Motor neuron (in vitro differentiated cells): ENCODE measurements at regions not wholly inside any gene's neighbourhood (a gene's known extent, or its start where the extent isn't known, plus 50 kb on each side); places are given as distances from the start of the nearest gene placed in this dataset.
"Not testable (repeated sequence)": the region's sequence is repeated elsewhere in the genome, so short reads cannot be mapped to it uniquely, and the experiment has no call there.

Experiments used
- ATAC-seq, 8 experiments: fragments of 200-7000 bp; cut with Tn5 transposase; replicated peaks in 6 of 8; 2 replicates each; pipeline ENCODE4 v1.8.0; 2021; ENCODE audit warnings: mild to moderate bottlenecking in 8 of 8, moderate library complexity in 8 of 8
- H3K27ac ChIP-seq, 2 donors: fragments of 250-450 bp; sonication (Bioruptor Pico); 2 replicates each; pipeline ENCODE4 v1.9.0; 2021; ENCODE audit warnings: antibody characterized with exemption in 2 of 2, mild to moderate bottlenecking in 2 of 2, moderate library complexity in 1 of 2
- H3K4me1 ChIP-seq, 2 donors: fragments of 250-450 bp; sonication (Bioruptor Pico); replicated peaks in 1 of 2; 2 replicates each; pipeline ENCODE4 v1.6.1; 2021; ENCODE audit warnings: antibody characterized with exemption in 2 of 2, mild to moderate bottlenecking in 2 of 2, moderate library complexity in 1 of 2
- H3K4me3 ChIP-seq, 5 donors: fragments of 250-450 bp; sonication (Bioruptor Pico); 2 replicates each; pipeline ENCODE4 v1.9.0; 2021; ENCODE audit warnings: antibody characterized with exemption in 5 of 5, mild to moderate bottlenecking in 5 of 5, moderate library complexity in 4 of 5
- WGBS, 10 experiments: fragments of 450-650 bp; shearing (Covaris generic); methylation state at CpG; one replicate each; pipeline ENCODE4 v1.0.0; 2022; 5-methylcytosine and 5-hydroxymethylcytosine counted together
- in situ Hi-C, 9 experiments: fragments of 400-800 bp; cut with MboI; loops; one replicate each; pipeline ENCODE4 v1.15.0; 2021; ENCODE audit warnings: low sequenced_read_pairs in 9 of 9, low pct_unique_long_range_greater_than_20kb in 2 of 9; ENCODE audit not compliant: unreplicated experiment in 9 of 9

DNA sequence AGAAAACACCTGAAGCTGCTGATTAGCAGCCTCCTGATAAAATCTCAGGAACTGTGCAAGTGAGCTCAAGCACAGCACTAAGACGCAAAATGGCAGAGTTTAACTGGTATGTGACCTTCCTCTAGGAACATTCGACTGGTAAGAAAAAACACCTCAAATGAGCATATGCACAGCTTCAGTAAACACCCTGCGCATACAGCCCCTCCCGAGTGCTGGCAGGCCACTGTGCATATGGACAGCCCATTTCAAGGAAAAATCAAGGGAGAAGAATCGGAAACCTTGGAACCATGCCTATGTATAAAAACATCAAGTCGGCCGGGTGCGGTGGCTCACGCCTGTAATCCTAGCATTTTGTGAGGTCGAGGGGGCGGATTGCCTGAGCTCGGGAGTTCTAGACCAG, 227.9 kb upstream of the PABPC5 start:
- 0 to 100% methylated on average over 1 of the region's 12 CpGs; no CpG with 5 or more reads in 8 of the 10 experiments for WGBS, 10 experiments
- H3K4me3 ChIP-seq, H3K27ac ChIP-seq, H3K4me1 ChIP-seq, in situ Hi-C loops: not testable (repeated sequence)
- peak in 3 of 8 experiments; percentile 56 to 99 (median 89) for ATAC-seq
